ENCODE measurements at regions not wholly inside any gene's neighbourhood (a gene's known extent, or its start where the extent isn't known, plus 50 kb on each side); places are given as distances from the start of the nearest gene placed in this dataset.

DNA sequence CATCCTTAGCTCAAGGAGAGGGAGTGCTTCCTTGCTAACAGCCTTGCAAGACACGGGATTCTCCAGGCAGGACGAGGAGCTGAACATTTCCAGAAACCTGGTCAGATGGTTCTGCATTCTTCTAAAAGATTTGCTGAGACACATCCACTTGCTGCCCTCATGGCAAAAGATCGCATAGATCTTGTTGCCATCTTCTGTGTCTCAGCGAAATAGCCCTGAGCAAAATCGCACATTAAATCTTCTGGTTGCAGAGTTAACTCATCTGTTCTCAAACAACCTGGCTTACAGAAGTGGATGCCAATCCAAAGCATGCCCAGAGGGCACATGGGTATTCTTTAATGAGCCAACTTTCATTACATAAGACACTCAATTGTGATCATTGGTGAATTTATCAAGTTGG, 167.5 kb downstream of the PRKX start:
- TF ChIP-seq, protein P1, sequence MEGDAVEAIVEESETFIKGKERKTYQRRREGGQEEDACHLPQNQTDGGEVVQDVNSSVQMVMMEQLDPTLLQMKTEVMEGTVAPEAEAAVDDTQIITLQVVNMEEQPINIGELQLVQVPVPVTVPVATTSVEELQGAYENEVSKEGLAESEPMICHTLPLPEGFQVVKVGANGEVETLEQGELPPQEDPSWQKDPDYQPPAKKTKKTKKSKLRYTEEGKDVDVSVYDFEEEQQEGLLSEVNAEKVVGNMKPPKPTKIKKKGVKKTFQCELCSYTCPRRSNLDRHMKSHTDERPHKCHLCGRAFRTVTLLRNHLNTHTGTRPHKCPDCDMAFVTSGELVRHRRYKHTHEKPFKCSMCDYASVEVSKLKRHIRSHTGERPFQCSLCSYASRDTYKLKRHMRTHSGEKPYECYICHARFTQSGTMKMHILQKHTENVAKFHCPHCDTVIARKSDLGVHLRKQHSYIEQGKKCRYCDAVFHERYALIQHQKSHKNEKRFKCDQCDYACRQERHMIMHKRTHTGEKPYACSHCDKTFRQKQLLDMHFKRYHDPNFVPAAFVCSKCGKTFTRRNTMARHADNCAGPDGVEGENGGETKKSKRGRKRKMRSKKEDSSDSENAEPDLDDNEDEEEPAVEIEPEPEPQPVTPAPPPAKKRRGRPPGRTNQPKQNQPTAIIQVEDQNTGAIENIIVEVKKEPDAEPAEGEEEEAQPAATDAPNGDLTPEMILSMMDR (conservative IDR thresholded peaks at IDR 0.05 in 1 of 2, IDR thresholded peaks at IDR 0.05 in 1 of 2; ENCODE audit: low read depth in 1 of 2, low read length in 2 of 2) = no peak
- no peak for TF ChIP-seq EZH2 (IDR thresholded peaks at IDR 0.05; ENCODE audit: low read length, missing control alignments)

Data from fibroblast of lung (primary cell).